GM19455 (cell line): ENCODE measurements at regions not wholly inside any gene's neighbourhood (a gene's known extent, or its start where the extent isn't known, plus 50 kb on each side); places are given as distances from the start of the nearest gene placed in this dataset.
A peak's percentile ranks its signal among the peaks of the same experiment; 100 is the strongest.

Source experiments
- ATAC-seq: cut with Tn5 transposase; IDR thresholded peaks from one replicate; pipeline ENCODE4 v1.9.1; 2021; ENCODE audit not compliant: unreplicated experiment

- peak; percentile 70 for ATAC-seq
Measured at GRCh38 chr12:92034858-92035401, 110.7 kb downstream of the BTG1 start.

- no peak for ATAC-seq
Measured at GRCh38 chr12:92034083-92034482, 111.6 kb downstream of the BTG1 start.

GRCh38 chr12:92032965-92033364 is 112.7 kb downstream of the BTG1 start:
- no peak for ATAC-seq

- no peak for ATAC-seq
Measured at GRCh38 chr12:92032101-92032500, 113.5 kb downstream of the BTG1 start.

GRCh38 chr12:92030618-92031017 is 115.0 kb downstream of the BTG1 start:
- ATAC-seq: peak; percentile 51

- no peak for ATAC-seq
Measured at GRCh38 chr12:92029902-92030586, 115.6 kb downstream of the BTG1 start.

GRCh38 chr12:92029136-92029535 is 116.5 kb downstream of the BTG1 start:
- no peak for ATAC-seq

- ATAC-seq: no peak
Measured at GRCh38 chr12:92028441-92028709, 117.3 kb downstream of the BTG1 start.

- ATAC-seq: no peak
Measured at GRCh38 chr12:92027701-92028440, 117.8 kb downstream of the BTG1 start.

GRCh38 chr12:92027243-92027642 is 118.4 kb downstream of the BTG1 start:
- no peak for ATAC-seq

- ATAC-seq: no peak
Measured at GRCh38 chr12:92025462-92026207, 120.0 kb downstream of the BTG1 start.

- ATAC-seq: no peak
Measured at GRCh38 chr12:92022093-92022492, 123.6 kb downstream of the BTG1 start.

- ATAC-seq: no peak
Measured at GRCh38 chr12:92021666-92022035, 124.0 kb downstream of the BTG1 start.

- ATAC-seq: no peak
Measured at GRCh38 chr12:92020983-92021665, 124.5 kb downstream of the BTG1 start.

GRCh38 chr12:92019491-92020277 is 126.0 kb downstream of the BTG1 start:
- no peak for ATAC-seq

- no peak for ATAC-seq
Measured at GRCh38 chr12:92012691-92013090, 133.0 kb downstream of the BTG1 start.

GRCh38 chr12:92010853-92011701 is 134.6 kb downstream of the BTG1 start:
- no peak for ATAC-seq

- no peak for ATAC-seq
Measured at GRCh38 chr12:92010368-92010767, 135.3 kb downstream of the BTG1 start.

GRCh38 chr12:92008345-92008744 is 137.3 kb downstream of the BTG1 start:
- no peak for ATAC-seq

GRCh38 chr12:92007787-92008186 is 137.9 kb downstream of the BTG1 start:
- ATAC-seq: no peak
